ENCODE measurements at regions not wholly inside any gene's neighbourhood (a gene's known extent, or its start where the extent isn't known, plus 50 kb on each side); places are given as distances from the start of the nearest gene placed in this dataset.

GRCh38 chr2:234252772-234253171 lies 202.3 kb downstream of the SPP2 start:
- TF ChIP-seq CTCF (IDR thresholded peaks at IDR 0.05) = no peak
- no peak for TF ChIP-seq POLR2A (IDR thresholded peaks at IDR 0.05)
